H9 (cell line): ENCODE measurements at regions not wholly inside any gene's neighbourhood (a gene's known extent, or its start where the extent isn't known, plus 50 kb on each side); places are given as distances from the start of the nearest gene placed in this dataset.

Experiments
- DNase-seq: peaks from one replicate; pipeline ENCODE4 v3.0.0-alpha.2; 2017
- H2AFZ ChIP-seq: one replicate; pipeline ENCODE4 v1.6.1; 2013; ENCODE audit warnings: mild to moderate bottlenecking, low read length, control low read depth, moderate library complexity
- H2AK5ac ChIP-seq: 2 replicates; pipeline ENCODE4 v1.6.1; 2013; ENCODE audit warnings: low read length, control low read depth, mixed read lengths; ENCODE audit not compliant: insufficient read length
- H2BK120ac ChIP-seq: one replicate; pipeline ENCODE4 v1.6.1; 2013; ENCODE audit warnings: low read depth, mild to moderate bottlenecking, low read length, control low read depth, inconsistent platforms; ENCODE audit not compliant: poor library complexity, severe bottlenecking
- H2BK12ac ChIP-seq: 2 replicates; pipeline ENCODE4 v1.6.1; 2013; ENCODE audit warnings: low read length, control low read depth, mixed read lengths, low read depth; ENCODE audit not compliant: insufficient read length
- H2BK15ac ChIP-seq: 2 replicates; pipeline ENCODE4 v1.6.1; 2013; ENCODE audit warnings: low read depth, low read length, control low read depth
- H2BK20ac ChIP-seq: one replicate; pipeline ENCODE4 v1.6.1; 2013; ENCODE audit warnings: low read depth, mild to moderate bottlenecking, low read length, control low read depth, inconsistent platforms; ENCODE audit not compliant: poor library complexity, severe bottlenecking
- H2BK5ac ChIP-seq: 2 replicates; pipeline ENCODE4 v1.6.1; 2013; ENCODE audit warnings: low read length, control low read depth, mixed read lengths; ENCODE audit not compliant: insufficient read length
- H3K14ac ChIP-seq: 2 replicates; pipeline ENCODE4 v1.6.1; 2013; ENCODE audit warnings: low read length, control low read depth; ENCODE audit not compliant: insufficient read depth
- H3K18ac ChIP-seq: 2 replicates; pipeline ENCODE4 v1.6.1; 2013; ENCODE audit warnings: low read depth, mild to moderate bottlenecking, mixed read lengths, low read length, control low read depth; ENCODE audit not compliant: insufficient read length
- H3K23ac ChIP-seq: 2 replicates; pipeline ENCODE4 v1.6.1; 2013; ENCODE audit warnings: low read length, control low read depth, mixed read lengths, low read depth; ENCODE audit not compliant: insufficient read length
- H3K23me2 ChIP-seq: 2 replicates; pipeline ENCODE4 v1.6.1; 2013; ENCODE audit warnings: low read depth, mild to moderate bottlenecking, mixed read lengths, low read length, control low read depth; ENCODE audit not compliant: insufficient read length, poor library complexity, severe bottlenecking
- H3K27ac ChIP-seq: 2 replicates; pipeline ENCODE4 v1.5.1; 2013; ENCODE audit warnings: low read length, control low read depth, mixed read lengths, low read depth; ENCODE audit not compliant: insufficient read length
- H3K27me3 ChIP-seq: 2 replicates; pipeline ENCODE4 v1.6.1; 2013; ENCODE audit warnings: low read length, control low read depth, inconsistent platforms; ENCODE audit not compliant: insufficient read depth
- H3K4ac ChIP-seq: 2 replicates; pipeline ENCODE4 v1.6.1; 2013; ENCODE audit warnings: low read depth, mild to moderate bottlenecking, control low read depth, inconsistent platforms, low read length, moderate library complexity
- H3K4me1 ChIP-seq: 2 replicates; pipeline ENCODE4 v1.6.1; 2013; ENCODE audit warnings: low read length, control low read depth, inconsistent platforms; ENCODE audit not compliant: insufficient read depth
- H3K4me2 ChIP-seq: 2 replicates; pipeline ENCODE4 v1.6.1; 2013; ENCODE audit warnings: low read length, control low read depth, mixed read lengths; ENCODE audit not compliant: insufficient read length, insufficient read depth
- H3K56ac ChIP-seq: 2 replicates; pipeline ENCODE4 v1.6.1; 2013; ENCODE audit warnings: low read depth, mild to moderate bottlenecking, mixed read lengths, low read length, control low read depth; ENCODE audit not compliant: insufficient read length
- H3K79me1 ChIP-seq: 2 replicates; pipeline ENCODE4 v1.6.1; 2013; ENCODE audit warnings: low read depth, mild to moderate bottlenecking, moderate library complexity, low read length, control low read depth, inconsistent platforms; ENCODE audit not compliant: insufficient read depth, poor library complexity, severe bottlenecking
- H3K79me2 ChIP-seq: 2 replicates; pipeline ENCODE4 v1.6.1; 2013; ENCODE audit warnings: low read length, control low read depth, inconsistent platforms; ENCODE audit not compliant: insufficient read depth
- H3K9ac ChIP-seq: 2 replicates; pipeline ENCODE4 v1.6.1; 2013; ENCODE audit warnings: low read length, control low read depth, mixed read lengths; ENCODE audit not compliant: insufficient read length; ENCODE audit errors: extremely low read depth
- H3K9me3 ChIP-seq: one replicate; pipeline ENCODE4 v1.6.1; 2013; ENCODE audit warnings: low read depth, low read length, inconsistent platforms; ENCODE audit not compliant: control insufficient read depth
- H3T11ph ChIP-seq: one replicate; pipeline ENCODE4 v1.6.1; 2013; ENCODE audit warnings: mild to moderate bottlenecking, low read length, control low read depth, inconsistent platforms
- H4K20me1 ChIP-seq: one replicate; pipeline ENCODE4 v1.6.1; 2013; ENCODE audit not compliant: control insufficient read depth, insufficient read length, insufficient read depth
- H4K5ac ChIP-seq: 2 replicates; pipeline ENCODE4 v1.6.1; 2013; ENCODE audit warnings: low read depth, mild to moderate bottlenecking, mixed read lengths, low read length, control low read depth; ENCODE audit not compliant: insufficient read length
- H4K8ac ChIP-seq: replicated peaks from 2 replicates; pipeline ENCODE4 v1.6.1; 2013; ENCODE audit warnings: low read length, control low read depth, mixed read lengths, low read depth; ENCODE audit not compliant: insufficient read length
- H4K91ac ChIP-seq: 2 replicates; pipeline ENCODE4 v1.6.1; 2013; ENCODE audit warnings: low read depth, mild to moderate bottlenecking, moderate library complexity, mixed read lengths, low read length, control low read depth; ENCODE audit not compliant: insufficient read length
- H3K27ac Mint-ChIP-seq, 3 experiments: 2 replicates in 2 of 3; 3 replicates in 1 of 3; pipeline ENCODE4 v1.8.0; 2020 to 2021; ENCODE audit warnings: mixed read lengths in 3 of 3, mild to moderate bottlenecking in 1 of 3, moderate library complexity in 1 of 3
- H3K27me3 Mint-ChIP-seq: 2 replicates; pipeline ENCODE4 v1.8.0; 2021; ENCODE audit warnings: low read depth, mild to moderate bottlenecking, moderate library complexity, mixed read lengths
- H3K36me3 Mint-ChIP-seq, 3 experiments: 2 replicates in 2 of 3; 3 replicates in 1 of 3; pipeline ENCODE4 v1.8.0; 2020 to 2021; ENCODE audit warnings: low read depth in 3 of 3, mixed read lengths in 3 of 3; ENCODE audit not compliant: insufficient read depth in 1 of 3
- H3K4me1 Mint-ChIP-seq, 2 experiments: 2 replicates each; pipeline ENCODE4 v1.8.0; 2020; ENCODE audit warnings: mixed read lengths in 2 of 2
- H3K4me3 Mint-ChIP-seq, 2 experiments: 2 replicates in 1 of 2; 3 replicates in 1 of 2; pipeline ENCODE4 v1.8.0; 2020 to 2021; ENCODE audit warnings: mild to moderate bottlenecking in 2 of 2, mixed read lengths in 2 of 2, moderate library complexity in 1 of 2
- H3K9me3 Mint-ChIP-seq, 2 experiments: 2 replicates in 1 of 2; 3 replicates in 1 of 2; pipeline ENCODE4 v1.8.0; 2020; ENCODE audit warnings: mild to moderate bottlenecking in 2 of 2, mixed read lengths in 2 of 2, moderate library complexity in 1 of 2
- WGBS: extraction: QIAGEN DNeasy Blood & Tissue Kit; methylation state at CpG from one replicate; pipeline ENCODE4 v1.1.7; 2013; ENCODE audit warnings: missing lambda C conversion rate, low lambda C conversion rate, mixed read lengths; ENCODE audit not compliant: insufficient read length; ENCODE audit errors: extremely low coverage; 5-methylcytosine and 5-hydroxymethylcytosine counted together
- TF ChIP-seq, protein P1 (sequence below): fragments of 200-600 bp; sonication (generic); conservative IDR thresholded peaks from 3 replicates; pipeline ENCODE4 v1.8.0; 2021; ENCODE audit warnings: antibody characterized with exemption, mild to moderate bottlenecking

DNA sequence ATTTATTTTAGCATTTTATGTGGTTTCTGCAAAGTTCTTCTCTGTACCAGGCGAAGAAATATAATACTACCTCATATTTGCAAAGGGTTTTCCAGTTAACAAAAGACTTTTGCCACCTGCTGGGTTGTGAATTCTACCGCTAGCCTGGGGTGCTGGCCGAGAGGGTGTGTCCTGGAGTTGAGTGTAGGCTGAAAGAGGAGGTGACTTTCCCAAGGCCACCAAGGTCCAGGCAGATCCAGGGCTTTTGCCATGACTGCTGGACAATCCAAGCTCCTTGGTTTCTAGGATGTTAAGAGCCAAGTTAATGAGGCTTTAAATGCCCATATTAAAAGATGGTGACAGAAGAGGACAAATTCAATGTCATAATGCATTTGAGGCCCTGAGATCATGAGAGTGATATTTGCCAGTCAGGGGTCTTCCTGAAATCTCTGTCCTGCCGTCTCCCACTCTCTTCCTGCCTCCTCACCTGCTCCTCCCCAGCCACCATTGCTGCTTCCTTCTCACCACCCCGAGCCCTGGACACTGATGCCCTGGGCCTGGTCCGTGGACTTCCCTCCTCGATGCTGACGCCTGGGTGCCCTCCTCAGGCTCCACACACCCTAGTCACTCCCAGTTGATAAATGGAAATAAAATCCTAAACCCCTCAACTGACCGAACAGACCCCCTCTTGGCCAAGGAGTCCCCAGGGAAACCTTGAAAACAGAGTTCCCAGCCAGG, 825.6 kb downstream of the TBC1D22A start:
- Histone ChIP-seq H3K4me2 (no peak overlapping the region), H2BK12ac (no peak overlapping the region), H3K4me1 (no peaks in the 10 kb centered on the region)

More for the DNA sequence above, 825.6 kb downstream of the TBC1D22A start:
- no peak overlapping the region for H3K27ac Mint-ChIP-seq
- Histone ChIP-seq H4K8ac (no peak overlapping the region), H3K56ac (no peak overlapping the region), H3K79me1 (no peaks in the 10 kb centered on the region), H3K14ac (no peak overlapping the region), H2AK5ac (no peak overlapping the region), H3T11ph (no peak overlapping the region), H4K20me1 (no peaks in the 10 kb centered on the region), H3K27ac (no peak overlapping the region), H4K91ac (no peak overlapping the region), H3K79me2 (no peaks in the 10 kb centered on the region), H3K9ac (no peak overlapping the region), H3K23ac (no peak overlapping the region), H3K18ac (no peak overlapping the region), H3K23me2 (no peaks in the 10 kb centered on the region), H3K4ac (no peak overlapping the region), H2BK5ac (no peak overlapping the region), H2BK20ac (no peak overlapping the region), H2BK15ac (no peak overlapping the region), H4K5ac (no peak overlapping the region), H2BK120ac (no peak overlapping the region), H3K9me3 (peaks cover 77% of the 10 kb centered on the region), H3K27me3 (no peaks in the 10 kb centered on the region), H2AFZ (no peak overlapping the region)
- H3K36me3 Mint-ChIP-seq, result peaks cover 8 to 28% (median 11%) of the 10 kb centered on the region in 3 experiments; a peak in 6 of 7 replicates
- H3K9me3 Mint-ChIP-seq, result peaks cover 62 to 95% of the 10 kb centered on the region in 2 experiments
- WGBS, result no CpG with 5 or more reads among the region's 9 CpGs
- peaks cover 10% of the 10 kb centered on the region for H3K27me3 Mint-ChIP-seq
- no peak overlapping the region for H3K4me3 Mint-ChIP-seq
- no peak for DNase-seq
- TF ChIP-seq, protein P1, sequence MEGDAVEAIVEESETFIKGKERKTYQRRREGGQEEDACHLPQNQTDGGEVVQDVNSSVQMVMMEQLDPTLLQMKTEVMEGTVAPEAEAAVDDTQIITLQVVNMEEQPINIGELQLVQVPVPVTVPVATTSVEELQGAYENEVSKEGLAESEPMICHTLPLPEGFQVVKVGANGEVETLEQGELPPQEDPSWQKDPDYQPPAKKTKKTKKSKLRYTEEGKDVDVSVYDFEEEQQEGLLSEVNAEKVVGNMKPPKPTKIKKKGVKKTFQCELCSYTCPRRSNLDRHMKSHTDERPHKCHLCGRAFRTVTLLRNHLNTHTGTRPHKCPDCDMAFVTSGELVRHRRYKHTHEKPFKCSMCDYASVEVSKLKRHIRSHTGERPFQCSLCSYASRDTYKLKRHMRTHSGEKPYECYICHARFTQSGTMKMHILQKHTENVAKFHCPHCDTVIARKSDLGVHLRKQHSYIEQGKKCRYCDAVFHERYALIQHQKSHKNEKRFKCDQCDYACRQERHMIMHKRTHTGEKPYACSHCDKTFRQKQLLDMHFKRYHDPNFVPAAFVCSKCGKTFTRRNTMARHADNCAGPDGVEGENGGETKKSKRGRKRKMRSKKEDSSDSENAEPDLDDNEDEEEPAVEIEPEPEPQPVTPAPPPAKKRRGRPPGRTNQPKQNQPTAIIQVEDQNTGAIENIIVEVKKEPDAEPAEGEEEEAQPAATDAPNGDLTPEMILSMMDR, result no peak
- H3K4me1 Mint-ChIP-seq, result no peaks in the 10 kb centered on the region
